HG02588 (cell line): ENCODE measurements at regions not wholly inside any gene's neighbourhood (a gene's known extent, or its start where the extent isn't known, plus 50 kb on each side); places are given as distances from the start of the nearest gene placed in this dataset.
"Not testable (repeated sequence)": the region's sequence is repeated elsewhere in the genome, so short reads cannot be mapped to it uniquely, and the experiment has no call there.

Source experiments
- ATAC-seq: cut with Tn5 transposase; IDR thresholded peaks from one replicate; pipeline ENCODE4 v1.9.1; 2021; ENCODE audit warnings: mild to moderate bottlenecking, moderate library complexity; ENCODE audit not compliant: unreplicated experiment

DNA sequence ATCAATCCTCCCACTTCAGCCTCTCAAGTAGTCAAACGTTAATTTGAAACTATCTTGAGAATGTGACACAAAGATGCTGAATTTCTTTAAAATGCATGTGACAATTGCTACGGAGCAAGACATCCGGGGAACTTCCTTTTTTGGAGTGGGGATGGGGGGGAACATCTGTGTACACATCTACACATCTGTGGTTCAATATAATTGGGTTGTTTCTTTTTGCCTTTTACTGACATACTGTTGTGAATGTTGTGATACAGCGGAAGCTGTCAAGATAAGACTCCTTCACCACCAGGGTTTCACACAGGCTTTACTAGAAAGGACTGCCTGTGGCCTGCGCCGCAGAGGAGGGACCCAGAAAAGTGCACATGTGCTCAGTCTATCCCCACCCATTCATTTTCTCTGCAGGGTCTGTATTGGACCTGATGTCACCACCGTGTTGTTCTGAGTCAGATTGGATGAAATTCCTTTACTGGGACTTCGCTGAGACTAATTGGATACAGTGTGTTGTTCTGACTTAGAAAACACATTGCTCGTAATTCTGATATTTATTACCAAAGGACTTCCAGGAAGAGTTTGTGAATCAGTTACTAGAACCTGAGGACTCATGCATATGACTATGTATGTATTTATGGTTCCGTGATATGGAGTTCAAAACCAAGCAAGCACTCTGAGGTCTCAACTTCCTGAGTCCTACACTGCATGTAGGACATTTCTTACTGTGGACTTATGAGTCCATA, 98.7 kb upstream of the SGK1 start:
- ATAC-seq = no peak

DNA sequence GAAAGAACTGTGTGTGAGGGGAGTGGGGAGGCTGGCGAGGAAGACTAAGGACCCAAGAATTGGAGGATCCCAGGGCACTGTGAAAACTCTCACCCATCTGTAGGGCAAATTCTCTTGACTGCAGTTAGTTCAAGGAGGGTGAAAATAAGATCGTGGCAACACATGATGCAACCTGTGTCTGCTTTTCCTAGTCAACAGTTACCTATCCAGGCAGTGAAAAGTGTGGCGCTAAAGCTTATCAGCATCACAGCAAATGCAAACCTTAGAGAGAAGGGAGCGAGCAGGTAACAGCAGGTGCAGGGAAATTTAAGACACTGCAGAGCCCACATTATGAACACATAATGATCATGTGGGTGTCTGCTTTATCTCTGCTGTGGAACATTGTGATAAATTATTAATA, 97.7 kb upstream of the SGK1 start:
- ATAC-seq = no peak

DNA sequence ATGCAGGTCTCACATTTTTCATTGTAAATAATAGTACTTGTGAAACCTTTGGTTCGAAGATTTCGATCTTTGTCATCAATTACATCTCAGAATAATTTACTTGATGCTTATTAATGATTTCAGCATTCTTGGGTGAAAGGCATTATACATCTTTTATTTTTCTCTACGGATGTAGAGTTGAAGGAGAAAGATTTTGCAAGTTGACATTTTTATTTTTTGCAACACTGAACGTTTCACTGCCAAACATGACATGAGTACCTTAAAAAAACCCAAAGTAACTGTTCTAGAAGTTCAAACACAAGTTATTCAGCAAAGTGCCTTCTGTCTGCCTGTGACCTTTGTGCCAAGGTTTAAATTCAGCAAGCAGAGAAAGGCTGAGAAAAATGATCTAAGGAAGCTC, 97.3 kb upstream of the SGK1 start:
- no peak for ATAC-seq

DNA sequence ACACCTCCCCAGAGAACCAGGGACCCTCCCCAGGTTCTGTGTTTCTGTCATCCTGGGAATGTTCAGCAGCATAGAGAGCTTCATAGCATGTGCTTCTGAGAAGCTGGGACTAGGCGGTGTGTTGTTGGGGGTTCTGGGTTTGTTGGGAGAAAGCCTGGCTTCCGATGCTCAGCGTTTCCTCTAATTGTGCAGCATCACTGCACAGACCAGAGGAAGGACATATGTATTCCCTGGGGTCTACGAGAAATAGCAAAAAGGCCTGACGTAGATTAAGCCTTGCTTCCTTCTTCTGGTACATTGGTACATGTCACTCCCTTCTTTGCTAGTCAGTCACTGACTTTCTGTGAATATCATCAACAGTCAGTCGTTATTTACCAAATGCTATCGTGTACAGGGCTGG, 96.9 kb upstream of the SGK1 start:
- no peak for ATAC-seq

DNA sequence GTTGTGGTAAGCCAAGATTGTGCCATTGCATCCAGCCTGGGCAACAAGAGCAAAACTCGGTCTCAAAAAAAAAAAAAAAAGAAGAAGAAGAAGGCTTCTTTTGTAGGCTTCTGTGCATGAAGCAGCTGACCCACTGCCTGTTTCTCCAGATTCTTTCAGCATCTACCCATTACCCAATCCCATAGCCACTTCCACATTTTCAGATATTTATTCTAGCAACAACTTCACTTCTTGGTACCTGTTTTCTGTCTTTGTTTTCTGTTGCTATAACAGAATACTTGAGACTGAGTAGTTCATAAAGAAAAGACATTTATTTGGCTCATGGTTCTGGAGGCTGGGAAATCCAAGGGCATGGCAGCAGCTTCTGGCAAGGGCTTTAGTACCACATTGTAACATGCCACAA, 95.3 kb upstream of the SGK1 start:
- no peak for ATAC-seq

DNA sequence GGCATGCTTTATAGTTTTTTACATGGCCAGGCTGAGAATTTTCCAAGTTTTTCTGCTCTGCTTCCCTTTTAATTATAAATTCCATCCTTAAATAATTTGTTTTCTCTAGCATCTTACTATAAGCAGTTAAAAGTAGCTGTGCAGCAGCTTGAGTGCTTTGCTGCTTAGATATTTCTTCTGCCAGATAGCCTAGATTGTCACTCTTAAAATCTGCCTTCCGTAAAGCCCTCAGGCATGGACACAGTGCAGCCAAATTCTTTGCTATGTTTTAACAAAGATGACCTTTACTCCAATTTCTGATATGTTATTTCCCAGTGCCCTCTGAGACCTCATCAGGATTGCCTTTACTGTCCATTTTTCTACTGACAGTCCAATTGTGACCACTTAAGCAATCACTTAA, 92.6 kb upstream of the SGK1 start:
- ATAC-seq = no peak

DNA sequence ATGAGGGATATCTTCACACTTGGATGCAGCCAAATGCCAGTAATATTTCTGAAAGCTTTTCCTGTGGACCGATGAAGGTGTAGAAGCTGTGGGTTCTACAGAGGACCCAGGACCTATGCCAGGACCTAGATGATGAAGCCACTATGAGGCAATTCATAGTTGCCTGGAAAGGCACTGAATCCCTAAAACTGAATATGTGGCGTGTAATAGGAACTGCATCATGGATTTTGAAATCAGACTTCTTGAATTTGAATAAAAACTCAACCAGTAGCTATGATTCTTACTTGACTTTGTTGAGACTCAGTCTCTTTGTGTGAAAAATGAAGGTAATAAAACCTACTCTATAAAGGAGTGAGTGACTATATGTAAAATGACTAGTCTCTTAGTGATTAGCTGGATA, 89.9 kb upstream of the SGK1 start:
- ATAC-seq = no peak

DNA sequence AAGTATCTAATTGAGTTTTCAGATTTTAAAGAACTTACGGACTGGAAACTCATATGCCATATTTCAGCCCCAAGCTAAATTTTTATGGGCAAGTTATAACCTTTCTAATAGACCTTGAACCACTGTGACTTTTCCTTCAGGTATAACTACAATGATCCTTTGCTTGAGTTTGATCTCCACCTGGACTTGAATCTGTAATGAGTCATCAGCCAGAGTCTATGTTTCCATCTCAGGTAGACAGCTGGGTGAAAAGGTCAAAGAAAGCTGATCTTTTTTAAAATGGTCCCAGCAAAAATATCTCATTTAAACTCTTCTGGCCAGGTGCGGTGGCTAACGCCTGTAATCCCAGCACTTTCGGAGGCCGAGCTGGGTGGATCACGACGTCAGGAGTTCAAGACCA, 88.4 kb upstream of the SGK1 start:
- ATAC-seq = no peak

DNA sequence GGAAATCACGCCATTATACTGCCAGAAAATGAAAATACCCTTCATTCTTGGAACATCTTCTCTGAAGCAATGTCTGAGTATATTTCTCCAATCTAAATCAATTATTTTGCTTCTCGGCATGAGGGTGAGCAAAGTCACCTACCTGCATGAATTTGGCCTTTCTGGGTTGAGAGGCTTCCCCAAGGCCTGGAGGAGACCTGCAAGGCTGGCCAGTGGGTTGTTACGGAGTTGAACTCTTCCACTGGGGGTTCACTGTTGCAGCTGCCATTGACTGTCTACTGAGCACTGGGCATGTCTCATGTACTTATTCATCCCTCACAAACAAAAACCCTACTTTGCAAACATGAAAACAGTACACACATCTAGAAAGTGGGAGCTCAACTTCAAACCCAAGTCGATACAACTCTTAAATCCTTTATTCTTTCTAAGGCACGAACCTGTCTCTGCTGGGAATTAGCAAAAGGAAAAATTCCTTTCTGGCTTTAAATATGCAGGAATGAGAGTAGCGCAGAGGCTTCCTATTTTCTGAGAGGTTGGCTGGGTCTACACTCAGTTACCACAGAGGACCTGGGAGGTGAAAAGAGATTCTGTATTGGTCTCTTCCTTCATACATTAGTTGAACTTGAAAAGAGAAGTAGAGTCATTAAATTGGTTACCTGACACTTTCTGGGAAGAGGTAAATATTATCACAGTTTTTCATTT, 87.6 kb upstream of the SGK1 start:
- ATAC-seq = no peak

DNA sequence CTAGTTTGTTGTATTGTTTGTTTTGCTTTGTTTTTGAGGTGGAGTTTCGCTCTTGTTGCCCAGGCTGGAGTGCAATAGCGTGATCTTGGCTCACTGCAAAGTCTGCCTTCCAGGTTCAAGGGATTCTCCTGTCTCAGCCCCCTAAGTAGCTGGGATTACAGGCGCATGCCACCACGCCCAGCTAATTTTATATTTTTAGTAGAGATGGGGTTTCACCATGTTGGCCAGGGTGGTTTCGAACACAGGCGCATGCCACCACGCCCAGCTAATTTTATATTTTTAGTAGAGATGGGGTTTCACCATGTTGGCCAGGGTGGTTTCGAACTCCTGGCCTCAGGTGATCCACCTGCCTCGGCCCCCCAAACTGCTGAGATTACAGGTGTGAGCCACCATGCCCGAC, 85.4 kb upstream of the SGK1 start:
- ATAC-seq = not testable (repeated sequence)

DNA sequence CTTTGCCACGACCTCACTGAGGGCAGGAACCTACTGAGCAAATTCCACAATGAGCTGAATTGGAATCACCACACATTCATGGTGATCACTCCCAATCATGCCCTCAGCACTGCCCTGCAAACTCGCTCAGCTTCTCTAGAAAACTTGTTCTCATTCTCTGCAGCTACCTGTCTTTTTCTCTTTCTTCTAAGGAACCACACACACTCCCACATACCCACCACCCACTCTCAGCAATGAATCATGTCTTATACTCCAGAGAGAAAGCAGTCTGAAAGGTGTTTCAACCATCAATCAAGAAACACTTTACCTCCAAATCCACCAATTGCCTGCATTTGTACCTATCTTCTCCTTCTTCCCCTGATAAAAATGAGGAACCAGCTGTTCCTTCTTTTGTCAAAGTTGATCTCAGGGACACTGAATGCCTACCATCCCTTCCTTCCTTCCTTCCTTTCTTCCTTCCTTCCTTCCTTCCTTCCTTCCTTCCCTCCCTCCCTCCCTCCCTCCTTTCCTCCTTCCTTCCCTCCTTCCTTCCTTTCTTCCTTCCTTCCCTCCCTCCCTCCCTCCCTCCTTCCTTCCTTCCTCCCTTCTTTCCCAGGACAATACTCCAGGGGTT, 84.6 kb upstream of the SGK1 start:
- no peak for ATAC-seq

DNA sequence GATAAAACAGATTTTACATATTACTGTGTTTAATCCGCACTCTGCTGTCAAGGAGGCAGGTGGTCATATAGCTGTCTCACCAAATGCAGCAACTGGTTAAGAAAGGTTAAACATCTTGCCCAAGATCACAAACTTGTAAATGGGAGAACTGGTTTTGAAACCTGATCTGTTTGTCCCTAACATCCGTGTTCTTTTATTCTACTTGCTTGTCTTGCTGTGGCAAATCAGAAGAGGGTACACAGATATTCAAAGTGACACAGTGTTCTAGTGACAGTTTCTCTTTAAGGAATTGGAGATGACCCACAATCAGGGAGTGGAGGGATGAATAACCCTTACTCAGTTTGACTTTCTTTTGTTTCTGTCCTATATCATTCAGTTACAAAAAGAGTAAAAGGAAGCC, 83.0 kb upstream of the SGK1 start:
- no peak for ATAC-seq

DNA sequence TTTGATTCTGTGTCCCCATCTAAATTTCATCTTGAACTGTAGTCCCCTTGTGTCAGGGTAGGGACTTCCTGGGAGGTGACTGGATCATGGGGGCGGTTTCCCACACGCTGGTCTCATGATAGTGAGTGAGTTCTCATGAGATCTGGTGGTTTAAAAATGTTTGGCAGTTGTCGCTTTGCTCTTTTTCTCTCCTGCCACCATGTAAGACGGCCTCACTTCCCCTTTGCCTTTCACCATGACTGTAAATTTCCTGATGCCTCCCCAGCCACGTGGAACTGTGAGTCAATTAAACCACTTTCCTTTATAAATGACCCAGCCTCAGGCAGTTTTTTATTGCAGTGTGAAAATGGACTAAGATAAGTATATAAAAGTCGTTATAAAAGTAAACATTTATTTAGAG, 80.5 kb upstream of the SGK1 start:
- ATAC-seq = no peak

DNA sequence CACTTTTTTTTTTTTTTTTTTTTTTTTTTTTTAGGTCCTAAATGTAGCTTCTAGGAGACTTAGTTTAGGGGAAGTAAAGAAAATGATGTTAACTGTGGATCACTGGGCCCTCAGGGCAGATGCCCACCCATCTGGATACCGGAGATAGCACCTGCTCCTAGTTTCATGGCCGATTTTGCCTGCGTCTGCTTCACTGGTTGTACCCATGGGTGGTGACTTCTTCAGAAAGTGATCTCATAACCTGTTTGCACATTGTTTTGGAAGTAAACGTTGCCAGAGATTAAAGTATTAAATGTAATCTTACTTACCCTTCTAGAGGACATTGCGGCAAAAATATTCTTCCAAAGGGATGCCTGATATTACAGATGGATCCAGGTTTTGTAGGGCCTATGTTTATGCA, 79.8 kb upstream of the SGK1 start:
- no peak for ATAC-seq

DNA sequence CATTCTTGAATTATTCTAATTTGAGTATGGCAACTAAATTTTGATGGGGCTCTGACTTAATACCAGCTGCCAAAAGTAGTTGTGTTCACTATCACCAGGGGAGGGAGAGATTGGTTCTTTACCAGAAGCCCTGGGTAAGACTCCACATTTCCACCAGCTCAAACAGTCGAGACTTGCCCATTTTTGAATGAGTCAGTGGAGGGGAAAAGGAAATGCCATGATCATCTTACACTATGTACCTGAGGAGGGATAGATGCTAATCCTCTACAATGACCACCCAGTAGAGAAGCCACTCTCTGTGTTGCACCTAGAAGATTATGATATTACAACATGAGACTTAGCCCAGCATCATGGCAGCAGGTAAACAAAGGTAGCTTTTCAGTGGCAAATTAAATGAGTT, 77.0 kb upstream of the SGK1 start:
- no peak for ATAC-seq

DNA sequence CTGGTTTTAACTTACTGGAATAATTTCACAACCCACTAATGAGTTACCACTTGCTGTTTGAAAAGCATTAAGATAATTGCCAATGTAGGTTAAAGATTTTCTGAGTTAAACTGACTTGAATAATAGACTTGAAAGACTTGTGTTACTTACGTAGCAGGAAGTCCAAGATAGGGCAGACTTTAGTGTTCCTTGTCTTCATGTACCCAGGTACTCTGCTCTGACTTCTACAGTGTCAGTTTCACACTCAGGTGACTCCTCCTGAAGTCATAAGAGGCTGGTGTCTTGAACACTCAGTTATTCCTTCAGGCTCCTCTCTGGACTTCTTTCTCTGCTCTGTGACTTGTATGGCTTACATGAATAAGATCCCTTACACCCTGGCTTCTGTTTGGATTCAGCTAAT, 76.3 kb upstream of the SGK1 start:
- ATAC-seq = no peak

DNA sequence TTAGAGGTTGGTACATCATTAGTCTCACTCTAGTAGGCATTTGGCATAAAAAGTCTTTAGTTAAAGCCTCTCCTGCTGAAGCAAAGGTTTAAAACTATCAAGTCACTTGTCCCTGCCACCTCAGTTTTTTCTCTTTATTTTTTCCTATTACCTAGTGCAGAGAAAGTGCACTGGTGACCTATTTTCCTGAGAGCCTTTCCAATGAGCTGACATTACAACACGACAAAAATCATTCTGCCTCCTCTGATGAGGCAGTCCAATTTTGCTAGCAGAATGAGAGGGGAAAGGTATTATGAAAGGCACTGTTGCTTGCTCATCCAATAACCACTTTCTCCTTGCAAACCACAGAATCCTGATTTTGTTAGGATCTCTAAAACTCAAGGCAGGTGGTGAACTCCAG, 73.3 kb upstream of the SGK1 start:
- no peak for ATAC-seq

DNA sequence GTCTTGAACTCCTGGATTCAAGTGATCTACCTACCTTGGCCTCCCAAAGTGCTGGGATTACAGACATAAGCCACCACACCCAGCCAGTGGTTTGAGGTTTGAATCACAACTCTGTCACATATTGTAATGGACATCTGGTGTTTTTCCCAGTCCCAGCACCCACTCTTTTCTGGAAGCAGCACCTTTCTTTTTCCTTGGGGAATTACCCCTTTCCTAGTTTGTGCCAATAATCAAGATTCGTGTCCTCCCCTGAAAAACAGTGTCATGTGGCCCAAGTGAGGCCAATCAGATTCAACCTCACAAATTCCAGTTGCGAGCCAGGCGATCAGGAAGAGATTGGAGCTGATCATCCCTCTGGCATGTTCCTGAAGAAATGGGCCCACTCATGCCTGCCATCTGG, 71.7 kb upstream of the SGK1 start:
- no peak for ATAC-seq

DNA sequence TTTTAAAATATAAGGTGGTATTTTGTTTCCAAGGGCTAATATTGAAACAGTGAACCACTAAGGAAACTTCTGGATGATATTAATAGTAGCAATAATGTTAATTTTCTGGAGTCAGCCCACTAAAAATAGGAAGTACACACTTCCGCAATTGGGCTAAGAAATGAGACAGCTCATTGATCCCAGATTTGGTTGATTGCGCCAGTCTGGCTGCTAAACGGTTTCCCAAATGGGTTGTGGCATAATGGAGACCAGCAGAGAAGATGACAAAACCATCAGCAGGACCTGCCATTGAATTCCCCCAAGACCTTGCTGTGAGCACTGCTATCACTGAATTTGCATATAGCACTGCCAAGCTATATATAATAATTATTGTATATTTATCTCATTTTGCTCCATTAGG, 71.2 kb upstream of the SGK1 start:
- ATAC-seq = no peak

DNA sequence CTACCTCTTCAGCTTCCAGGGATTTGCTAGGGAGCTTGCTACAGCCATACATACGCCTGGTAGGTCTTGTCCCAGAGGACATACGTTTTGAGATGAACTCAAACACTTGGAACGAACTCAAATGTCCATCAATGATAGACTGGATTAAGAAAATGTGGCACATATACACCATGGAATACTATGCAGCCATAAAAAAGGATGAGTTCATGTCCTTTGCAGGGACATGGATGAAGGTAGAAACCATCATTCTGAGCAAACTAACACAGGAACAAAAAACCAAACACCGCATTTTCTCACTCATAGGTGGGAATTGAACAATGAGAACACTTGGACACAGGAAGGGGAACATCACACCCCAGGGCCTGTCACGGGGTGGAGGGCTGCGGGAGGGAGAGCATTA, 68.6 kb upstream of the SGK1 start:
- ATAC-seq = not testable (repeated sequence)

DNA sequence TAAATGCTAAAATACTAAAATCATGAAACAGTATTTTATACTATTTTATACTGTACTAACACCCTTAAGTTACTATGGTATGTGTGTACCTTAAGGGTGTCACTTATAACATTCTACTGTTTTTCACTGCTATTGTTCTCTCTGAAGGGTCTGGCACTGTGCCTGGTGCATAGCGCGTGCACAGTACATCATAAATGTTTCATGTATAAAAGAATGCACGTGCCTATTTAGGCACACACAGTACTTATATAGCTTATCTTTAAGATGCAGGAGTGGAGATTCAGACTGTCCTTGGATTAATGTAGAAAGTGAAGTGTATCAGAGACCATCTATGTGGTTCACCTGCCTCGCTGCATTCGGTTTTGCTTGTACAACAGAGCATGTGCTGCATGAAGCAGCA, 64.0 kb upstream of the SGK1 start:
- no peak for ATAC-seq

DNA sequence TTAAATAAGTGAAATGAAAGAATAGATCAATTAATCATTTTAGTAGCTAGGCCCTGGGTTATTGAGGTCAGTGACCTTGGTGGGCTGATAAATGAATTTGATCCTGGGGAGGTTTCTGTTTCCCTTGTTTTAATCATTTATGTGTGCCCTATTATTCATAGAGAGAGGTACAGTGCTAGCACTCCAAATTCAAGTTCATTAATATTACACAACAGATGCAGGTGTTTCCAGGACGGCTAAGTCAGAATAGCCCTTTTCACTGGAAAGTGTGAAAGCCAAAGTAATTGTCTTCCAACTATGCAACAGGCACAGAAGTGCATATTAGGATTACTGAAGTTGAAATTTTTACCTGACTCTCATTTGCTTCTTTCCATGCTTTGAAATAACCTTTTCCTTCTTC, 61.7 kb upstream of the SGK1 start:
- no peak for ATAC-seq
